HepG2 (cell line): ENCODE measurements at regions not wholly inside any gene's neighbourhood (a gene's known extent, or its start where the extent isn't known, plus 50 kb on each side); places are given as distances from the start of the nearest gene placed in this dataset.

Source experiments
- ATAC-seq: fragments of 200-7000 bp; cut with Tn5 transposase; 3 replicates; pipeline ENCODE4 v1.9.1; 2020; ENCODE audit warnings: mild to moderate bottlenecking, moderate library complexity
- BruUV-seq: library from RNA; stranded (reverse); fragments of 400-500 nt; replicated peaks from 2 replicates; lab custom pipeline; 2021; lab: Mats Ljungman, UMichigan
- CTCF ChIA-PET: fragments of 300-600 bp; formaldehyde crosslinking; extraction: SDS; loops from one replicate; lab custom pipeline; 2021; ENCODE audit warnings: low total read pairs, inconsistent platforms, low intra/inter-chr PET ratio; lab: Yijun Ruan, JAX
- POLR2A ChIA-PET: fragments of 350-600 bp; sonication (Branson Sonifier 250); formaldehyde crosslinking; loops from one replicate; lab custom pipeline; 2020; ENCODE audit warnings: antibody characterized with exemption, inconsistent platforms; lab: Yijun Ruan, JAX
- DNase-seq: peaks from one replicate; pipeline ENCODE4 v3.0.0-alpha.2; 2015; ENCODE audit warnings: low spot score
- FAIRE-seq: peaks from 3 replicates; lab custom pipeline; 2011; peaks lifted over from hg19 to GRCh38; lab: Jason Lieb, UNC
- H2AFZ ChIP-seq: one replicate; pipeline ENCODE4 v1.6.1; 2011; ENCODE audit warnings: low read length, inconsistent platforms
- H3K27ac ChIP-seq: fragments of 300-600 bp; 3 replicates; pipeline ENCODE4 v1.8.0; 2011; ENCODE audit warnings: mixed run types, mild to moderate bottlenecking, mixed read lengths, low read length, inconsistent platforms; ENCODE audit not compliant: insufficient read depth; ENCODE audit errors: extremely low read length
- H3K27me3 ChIP-seq, 2 experiments: fragments of 200-600 bp in 1 of 2; 2 replicates in 1 of 2; 3 replicates in 1 of 2; pipeline versions ENCODE4 v1.6.0 to v1.8.0; 2011; ENCODE audit warnings: low read length in 2 of 2, mild to moderate bottlenecking in 2 of 2, moderate library complexity in 2 of 2, inconsistent platforms in 1 of 2; ENCODE audit not compliant: insufficient read depth in 2 of 2, control insufficient read depth in 1 of 2
- H3K36me3 ChIP-seq, 2 experiments: fragments of 200-600 bp in 1 of 2; replicated peaks in 1 of 2; 2 replicates in 1 of 2; 3 replicates in 1 of 2; pipeline versions ENCODE4 v1.5.1 to v1.8.0; 2011; ENCODE audit warnings: low read length in 2 of 2, inconsistent platforms in 1 of 2; ENCODE audit not compliant: insufficient read depth in 2 of 2, control insufficient read depth in 1 of 2
- H3K4me1 ChIP-seq: 2 replicates; pipeline ENCODE4 v1.5.1; 2012; ENCODE audit warnings: low read length, inconsistent platforms; ENCODE audit not compliant: insufficient read depth
- H3K4me2 ChIP-seq: 2 replicates; pipeline ENCODE4 v1.6.0; 2011; ENCODE audit warnings: low read depth, low read length, inconsistent platforms
- H3K4me3 ChIP-seq, 3 experiments: fragments of 200-600 bp in 1 of 3; sonication (generic), shearing (Covaris generic) in 1 of 3; replicated peaks in 1 of 3; 2 replicates each; pipeline ENCODE4 v1.5.1; 2011 to 2016; ENCODE audit warnings: low read length in 3 of 3, inconsistent platforms in 2 of 3, low read depth in 2 of 3, mild to moderate bottlenecking in 2 of 3, control low read depth in 1 of 3, mixed read lengths in 1 of 3; ENCODE audit not compliant: insufficient read depth in 1 of 3
- H3K79me2 ChIP-seq: one replicate; pipeline ENCODE4 v1.6.1; 2011; ENCODE audit warnings: low read length, inconsistent platforms; ENCODE audit not compliant: insufficient read depth
- H3K9ac ChIP-seq: 2 replicates; pipeline ENCODE4 v1.6.0; 2011; ENCODE audit warnings: mild to moderate bottlenecking, low read depth, low read length, inconsistent platforms; ENCODE audit not compliant: insufficient read depth
- H3K9me3 ChIP-seq: 2 replicates; pipeline ENCODE4 v1.5.1; 2012; ENCODE audit warnings: mild to moderate bottlenecking, low read length
- H4K20me1 ChIP-seq: 2 replicates; pipeline ENCODE4 v1.6.0; 2011; ENCODE audit warnings: inconsistent platforms, mild to moderate bottlenecking, low read length, moderate library complexity; ENCODE audit not compliant: insufficient read depth
- IRX3 ChIP-seq: sonication (generic); formaldehyde crosslinking; IDR thresholded peaks from 2 replicates; pipeline ENCODE4 v1.8.1; 2023; ENCODE audit warnings: mild to moderate bottlenecking, low read depth, missing genetic modification reagents, borderline replicate concordance
- KDM2A ChIP-seq: sonication (generic); formaldehyde crosslinking; IDR thresholded peaks from 2 replicates; pipeline ENCODE4 v1.4.0; 2020; ENCODE audit warnings: low read depth, missing genetic modification reagents, borderline replicate concordance
- KLF11 ChIP-seq: IDR thresholded peaks from 2 replicates; pipeline ENCODE4 v1.6.1; 2016; ENCODE audit warnings: missing compliant biosample characterization
- SMAD3 ChIP-seq: sonication (generic); formaldehyde crosslinking; IDR thresholded peaks from 2 replicates; pipeline ENCODE4 v1.4.0; 2020; ENCODE audit warnings: missing genetic modification reagents
- TAF15 ChIP-seq: fragments of 200-400 bp; formaldehyde crosslinking; IDR thresholded peaks from one replicate; pipeline ENCODE4 v1.6.1; 2018; ENCODE audit warnings: mild to moderate bottlenecking, low read depth, low read length; ENCODE audit not compliant: poor library complexity, severe bottlenecking
- TMF1 ChIP-seq: sonication (generic); formaldehyde crosslinking; IDR thresholded peaks from 2 replicates; pipeline ENCODE4 v1.8.1; 2022; ENCODE audit warnings: low read depth, missing genetic modification reagents
- ZNF121 ChIP-seq: sonication (generic); formaldehyde crosslinking; IDR thresholded peaks from 2 replicates; pipeline ENCODE4 v1.5.0; 2020; ENCODE audit warnings: mild to moderate bottlenecking, missing genetic modification reagents
- ZNF136 ChIP-seq: sonication (generic); formaldehyde crosslinking; IDR thresholded peaks from 2 replicates; pipeline ENCODE4 v1.8.1; 2022; ENCODE audit warnings: low read depth, mild to moderate bottlenecking, moderate library complexity, missing genetic modification reagents
- ZNF143 ChIP-seq: sonication (generic); formaldehyde crosslinking; IDR thresholded peaks from 2 replicates; pipeline ENCODE4 v1.4.0; 2020; ENCODE audit warnings: missing genetic modification reagents
- ZNF282 ChIP-seq: fragments of 450-650 bp; IDR thresholded peaks from 2 replicates; pipeline ENCODE4 v1.6.1; 2018; ENCODE audit not compliant: partially characterized antibody
- ZNF367 ChIP-seq: sonication (generic); formaldehyde crosslinking; IDR thresholded peaks from 2 replicates; pipeline ENCODE4 v1.4.0; 2020; ENCODE audit warnings: missing genetic modification reagents, borderline replicate concordance
- ZNF382 ChIP-seq: sonication (generic); formaldehyde crosslinking; IDR thresholded peaks from 2 replicates; pipeline ENCODE4 v1.5.0; 2020; ENCODE audit warnings: missing genetic modification reagents, mild to moderate bottlenecking, borderline replicate concordance
- ZNF562 ChIP-seq: sonication (generic); formaldehyde crosslinking; IDR thresholded peaks from 2 replicates; pipeline ENCODE4 v1.8.0; 2022; ENCODE audit warnings: missing genetic modification reagents, borderline replicate concordance
- ZNF782 ChIP-seq: sonication (generic); formaldehyde crosslinking; IDR thresholded peaks from 2 replicates; pipeline ENCODE4 v1.4.0; 2020; ENCODE audit warnings: missing genetic modification reagents, mild to moderate bottlenecking, borderline replicate concordance
- in situ Hi-C: cut with HindIII; loops from 2 replicates; pipeline ENCODE4 v1.10.0; 2017; ENCODE audit warnings: low pct_unique_long_range_greater_than_20kb; ENCODE audit not compliant: extremely low pct_ligation_motif_present
- intact Hi-C: fragments of 100-400 bp; cut with micrococcal nuclease; formaldehyde crosslinking; loops from one replicate; pipeline ENCODE4 v1.10.0; 2022; ENCODE audit not compliant: unreplicated experiment
- TF ChIP-seq, protein P1 (sequence below), 2 experiments: sonication (generic) in 1 of 2; formaldehyde crosslinking in 1 of 2; IDR thresholded peaks; 2 replicates each; pipeline versions ENCODE4 v1.4.0 to v1.6.1; 2016 to 2020; ENCODE audit warnings: borderline replicate concordance in 1 of 2, low read depth in 1 of 2, mild to moderate bottlenecking in 1 of 2, missing genetic modification reagents in 1 of 2
- TF ChIP-seq, protein P2 (sequence below): sonication (generic); formaldehyde crosslinking; IDR thresholded peaks from 2 replicates; pipeline ENCODE4 v1.4.0; 2020; ENCODE audit warnings: mild to moderate bottlenecking, missing genetic modification reagents
- TF ChIP-seq, protein P3 (sequence below): sonication (generic); formaldehyde crosslinking; IDR thresholded peaks from 2 replicates; pipeline ENCODE4 v1.9.0; 2021; ENCODE audit warnings: missing genetic modification reagents, mild to moderate bottlenecking, borderline replicate concordance

DNA sequence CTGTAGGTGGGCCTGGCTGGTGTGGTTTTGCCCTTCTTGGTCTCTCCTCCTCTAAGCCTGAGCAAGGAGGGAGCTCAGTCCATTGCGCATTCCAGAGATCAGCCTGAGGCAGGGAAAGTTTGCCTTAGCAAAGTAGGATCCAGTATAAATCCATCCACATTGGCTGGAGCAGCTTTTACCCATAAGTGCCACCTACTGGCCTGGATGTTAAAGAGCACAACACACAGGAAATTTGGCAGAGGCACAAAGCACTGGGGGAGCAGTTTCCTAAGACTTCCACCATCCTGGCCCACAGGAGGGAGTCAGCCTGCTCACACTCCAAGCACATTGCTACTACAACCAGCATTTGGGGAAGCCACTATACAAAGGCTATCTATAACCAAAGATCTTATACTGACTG is 1124.2 kb downstream of the SLITRK1 start (continued):
- TF ChIP-seq, protein P1, sequence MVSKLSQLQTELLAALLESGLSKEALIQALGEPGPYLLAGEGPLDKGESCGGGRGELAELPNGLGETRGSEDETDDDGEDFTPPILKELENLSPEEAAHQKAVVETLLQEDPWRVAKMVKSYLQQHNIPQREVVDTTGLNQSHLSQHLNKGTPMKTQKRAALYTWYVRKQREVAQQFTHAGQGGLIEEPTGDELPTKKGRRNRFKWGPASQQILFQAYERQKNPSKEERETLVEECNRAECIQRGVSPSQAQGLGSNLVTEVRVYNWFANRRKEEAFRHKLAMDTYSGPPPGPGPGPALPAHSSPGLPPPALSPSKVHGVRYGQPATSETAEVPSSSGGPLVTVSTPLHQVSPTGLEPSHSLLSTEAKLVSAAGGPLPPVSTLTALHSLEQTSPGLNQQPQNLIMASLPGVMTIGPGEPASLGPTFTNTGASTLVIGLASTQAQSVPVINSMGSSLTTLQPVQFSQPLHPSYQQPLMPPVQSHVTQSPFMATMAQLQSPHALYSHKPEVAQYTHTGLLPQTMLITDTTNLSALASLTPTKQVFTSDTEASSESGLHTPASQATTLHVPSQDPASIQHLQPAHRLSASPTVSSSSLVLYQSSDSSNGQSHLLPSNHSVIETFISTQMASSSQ (IDR thresholded peaks at IDR 0.05; ENCODE audit: low read depth), result no peak
- TF ChIP-seq, protein P1 (CRISPR knock-in tag; IDR thresholded peaks at IDR 0.05; ENCODE audit: borderline replicate concordance), result no peak

DNA sequence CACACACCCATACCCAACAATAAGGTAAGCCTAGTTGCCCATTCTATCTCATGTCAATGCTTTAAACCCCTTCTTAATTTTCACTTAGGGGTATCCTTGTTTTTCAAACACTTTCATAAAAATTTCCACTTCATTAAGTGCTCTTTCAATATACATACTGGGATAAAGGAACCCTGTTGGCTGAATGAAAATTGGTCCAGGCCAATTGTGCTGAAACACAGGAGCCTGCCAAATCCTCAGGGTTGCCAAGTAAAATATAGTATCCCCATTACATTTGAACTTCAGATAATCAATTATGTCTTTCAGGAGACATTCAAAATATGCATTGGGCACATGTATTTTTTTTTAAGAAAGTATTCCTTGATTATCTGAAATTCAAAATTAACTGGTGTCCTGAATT is 1131.1 kb downstream of the SLITRK1 start:
- intact Hi-C loops, result no loop called here
- Histone ChIP-seq H3K4me2 (no peak overlapping the region), H3K36me3 (no peaks in the 10 kb centered on the region), H3K27me3 (no peaks in the 10 kb centered on the region), H3K27ac (no peak overlapping the region), H2AFZ (no peak overlapping the region), H3K4me1 (no peaks in the 10 kb centered on the region), H4K20me1 (no peaks in the 10 kb centered on the region), H3K9ac (no peak overlapping the region), H3K79me2 (no peaks in the 10 kb centered on the region), H3K9me3 (no peaks in the 10 kb centered on the region), H3K4me3 (no peak overlapping the region)
- in situ Hi-C loops, result no loop called here
- DNase-seq (no peak), FAIRE-seq (no peak), ATAC-seq (no peak)
- CTCF ChIA-PET, result no interaction called here
- POLR2A ChIA-PET, result no interaction called here
- BruUV-seq, result no TSS peak
- TF ChIP-seq ZNF782 (CRISPR knock-in tag), result no peak
- TF ChIP-seq ZNF143 (CRISPR knock-in tag), result no peak
- no peak for TF ChIP-seq KLF11 (CRISPR knock-in tag)
- TF ChIP-seq, protein P2, sequence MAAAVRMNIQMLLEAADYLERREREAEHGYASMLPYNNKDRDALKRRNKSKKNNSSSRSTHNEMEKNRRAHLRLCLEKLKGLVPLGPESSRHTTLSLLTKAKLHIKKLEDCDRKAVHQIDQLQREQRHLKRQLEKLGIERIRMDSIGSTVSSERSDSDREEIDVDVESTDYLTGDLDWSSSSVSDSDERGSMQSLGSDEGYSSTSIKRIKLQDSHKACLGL (CRISPR knock-in tag), result no peak
- TF ChIP-seq KDM2A (CRISPR knock-in tag), result no peak
- TF ChIP-seq ZNF367 (CRISPR knock-in tag), result no peak
- no peak for TF ChIP-seq TAF15
- TF ChIP-seq ZNF121 (CRISPR knock-in tag), result no peak
- TF ChIP-seq, protein P3, sequence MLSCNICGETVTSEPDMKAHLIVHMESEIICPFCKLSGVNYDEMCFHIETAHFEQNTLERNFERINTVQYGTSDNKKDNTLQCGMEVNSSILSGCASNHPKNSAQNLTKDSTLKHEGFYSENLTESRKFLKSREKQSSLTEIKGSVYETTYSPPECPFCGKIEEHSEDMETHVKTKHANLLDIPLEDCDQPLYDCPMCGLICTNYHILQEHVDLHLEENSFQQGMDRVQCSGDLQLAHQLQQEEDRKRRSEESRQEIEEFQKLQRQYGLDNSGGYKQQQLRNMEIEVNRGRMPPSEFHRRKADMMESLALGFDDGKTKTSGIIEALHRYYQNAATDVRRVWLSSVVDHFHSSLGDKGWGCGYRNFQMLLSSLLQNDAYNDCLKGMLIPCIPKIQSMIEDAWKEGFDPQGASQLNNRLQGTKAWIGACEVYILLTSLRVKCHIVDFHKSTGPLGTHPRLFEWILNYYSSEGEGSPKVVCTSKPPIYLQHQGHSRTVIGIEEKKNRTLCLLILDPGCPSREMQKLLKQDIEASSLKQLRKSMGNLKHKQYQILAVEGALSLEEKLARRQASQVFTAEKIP (CRISPR knock-in tag), result no peak
- TF ChIP-seq ZNF382 (CRISPR knock-in tag), result no peak
- no peak for TF ChIP-seq TMF1
- no peak for TF ChIP-seq ZNF136 (CRISPR knock-in tag)
- TF ChIP-seq SMAD3, result no peak
- no peak for TF ChIP-seq ZNF562 (CRISPR knock-in tag)
- no peak for TF ChIP-seq ZNF282
- TF ChIP-seq IRX3, result no peak
